WTC11 (cell line): ENCODE measurements at regions not wholly inside any gene's neighbourhood (a gene's known extent, or its start where the extent isn't known, plus 50 kb on each side); places are given as distances from the start of the nearest gene placed in this dataset. TPM values are rescaled to one million over a fixed set of nuclear protein-coding genes. Genes with fewer than 3 reads are reported as not detected.

ENCODE experiments used
- ATAC-seq: fragments of 200-7000 bp; cut with Tn5 transposase; 2 replicates; pipeline ENCODE4 v1.10.0; 2021; ENCODE audit warnings: mild to moderate bottlenecking, moderate library complexity
- CTCF ChIA-PET: fragments of 300-600 bp; sonication (Branson Sonifier 250); formaldehyde crosslinking; loops from one replicate; lab custom pipeline; 2021; ENCODE audit warnings: antibody characterized with exemption; lab: Charles Lee
- POLR2A ChIA-PET: fragments of 350-600 bp; sonication (Branson Sonifier 250); formaldehyde crosslinking; loops from one replicate; lab custom pipeline; 2021; ENCODE audit warnings: antibody characterized with exemption; lab: Charles Lee
- DNase-seq: peaks from one replicate; pipeline ENCODE4 v3.0.0; 2021; ENCODE audit warnings: low spot score
- H3K27ac Mint-ChIP-seq: 2 replicates; pipeline ENCODE4 v1.8.0; 2021; ENCODE audit warnings: mixed read lengths
- H3K27me3 Mint-ChIP-seq: 2 replicates; pipeline ENCODE4 v1.8.0; 2021; ENCODE audit warnings: low read depth, mild to moderate bottlenecking, moderate library complexity, mixed read lengths
- H3K36me3 Mint-ChIP-seq: 2 replicates; pipeline ENCODE4 v1.8.0; 2021; ENCODE audit warnings: mixed read lengths
- H3K4me1 Mint-ChIP-seq: 2 replicates; pipeline ENCODE4 v1.8.0; 2022; ENCODE audit warnings: mixed read lengths
- H3K4me3 Mint-ChIP-seq: 2 replicates; pipeline ENCODE4 v1.8.0; 2021; ENCODE audit warnings: mild to moderate bottlenecking, moderate library complexity, mixed read lengths
- H3K9me3 Mint-ChIP-seq: 2 replicates; pipeline ENCODE4 v1.8.0; 2021; ENCODE audit warnings: mixed read lengths
- ATF3 ChIP-seq: sonication (generic); formaldehyde crosslinking; conservative IDR thresholded peaks from 2 replicates; pipeline ENCODE4 v1.8.1; 2022; ENCODE audit warnings: mild to moderate bottlenecking, missing genetic modification reagents
- ATF6 ChIP-seq: sonication (generic); formaldehyde crosslinking; IDR thresholded peaks from 2 replicates; pipeline ENCODE4 v1.8.1; 2023; ENCODE audit warnings: mild to moderate bottlenecking, missing genetic modification reagents
- CBFB ChIP-seq: sonication (generic); formaldehyde crosslinking; IDR thresholded peaks from 2 replicates; pipeline ENCODE4 v1.8.1; 2022; ENCODE audit warnings: mild to moderate bottlenecking, low read depth, missing genetic modification reagents
- CREM ChIP-seq: sonication (generic); formaldehyde crosslinking; IDR thresholded peaks from 2 replicates; pipeline ENCODE4 v1.8.1; 2022; ENCODE audit warnings: mild to moderate bottlenecking, missing genetic modification reagents, moderate library complexity
- ESRRA ChIP-seq: sonication (generic); formaldehyde crosslinking; IDR thresholded peaks from 2 replicates; pipeline ENCODE4 v1.8.1; 2022; ENCODE audit warnings: mild to moderate bottlenecking, missing genetic modification reagents, borderline replicate concordance
- FOXJ3 ChIP-seq: sonication (generic); formaldehyde crosslinking; IDR thresholded peaks from 2 replicates; pipeline ENCODE4 v1.9.0; 2021; ENCODE audit warnings: missing genetic modification reagents, mild to moderate bottlenecking, borderline replicate concordance
- FOXK1 ChIP-seq: sonication (generic); formaldehyde crosslinking; IDR thresholded peaks from 2 replicates; pipeline ENCODE4 v1.8.0; 2022; ENCODE audit warnings: mild to moderate bottlenecking, moderate library complexity, missing genetic modification reagents
- FOXP1 ChIP-seq: sonication (generic); formaldehyde crosslinking; IDR thresholded peaks from 2 replicates; pipeline ENCODE4 v1.8.0; 2022; ENCODE audit warnings: missing genetic modification reagents, mild to moderate bottlenecking, moderate library complexity, borderline replicate concordance
- GTF2I ChIP-seq: fragments of 250-450 bp; sonication (Bioruptor Pico); conservative IDR thresholded peaks from 2 replicates; pipeline ENCODE4 v1.4.0; 2021; ENCODE audit warnings: mild to moderate bottlenecking
- HMGXB4 ChIP-seq: sonication (generic); formaldehyde crosslinking; IDR thresholded peaks from 2 replicates; pipeline ENCODE4 v1.8.1; 2023; ENCODE audit warnings: mild to moderate bottlenecking, moderate library complexity, missing genetic modification reagents
- JAZF1 ChIP-seq: fragments of 250-450 bp; sonication (Bioruptor Pico); IDR thresholded peaks from 2 replicates; pipeline ENCODE4 v1.9.0; 2021; ENCODE audit warnings: moderate library complexity, mild to moderate bottlenecking, inconsistent platforms
- JUN ChIP-seq: sonication (generic); formaldehyde crosslinking; IDR thresholded peaks from 2 replicates; pipeline ENCODE4 v1.8.0; 2023; ENCODE audit warnings: mild to moderate bottlenecking, missing genetic modification reagents
- RORB ChIP-seq: fragments of 250-450 bp; sonication (Bioruptor Pico); IDR thresholded peaks from 2 replicates; pipeline ENCODE4 v1.9.0; 2021; ENCODE audit warnings: mild to moderate bottlenecking
- TEAD1 ChIP-seq: sonication (generic); formaldehyde crosslinking; IDR thresholded peaks from 2 replicates; pipeline ENCODE4 v1.8.0; 2022; ENCODE audit warnings: mild to moderate bottlenecking, missing genetic modification reagents
- TP53 ChIP-seq: sonication (generic); formaldehyde crosslinking; IDR thresholded peaks from 2 replicates; pipeline ENCODE4 v1.8.1; 2023; ENCODE audit warnings: mild to moderate bottlenecking, missing genetic modification reagents
- USF1 ChIP-seq: sonication (generic); formaldehyde crosslinking; IDR thresholded peaks from 2 replicates; pipeline ENCODE4 v1.8.0; 2022; ENCODE audit warnings: mild to moderate bottlenecking, missing genetic modification reagents
- ZNF423 ChIP-seq: fragments of 250-450 bp; sonication (Bioruptor Pico); IDR thresholded peaks from 2 replicates; pipeline ENCODE4 v2.1.2; 2022; ENCODE audit warnings: mild to moderate bottlenecking, moderate library complexity
- ZNF512 ChIP-seq: sonication (generic); formaldehyde crosslinking; IDR thresholded peaks from 2 replicates; pipeline ENCODE4 v1.8.1; 2022; ENCODE audit warnings: missing genetic modification reagents, borderline replicate concordance
- ZSCAN18 ChIP-seq: fragments of 250-450 bp; sonication (Bioruptor Pico); IDR thresholded peaks from 2 replicates; pipeline ENCODE4 v2.1.2; 2022; ENCODE audit warnings: mild to moderate bottlenecking, moderate library complexity
- microRNA-seq: library from miRNA; unstranded; fragments of <30 nt; microRNA quantifications from one replicate; pipeline ENCODE4 v1.2.0, GENCODE V29; 2022; ENCODE audit warnings: borderline number of aligned reads

- no peak for DNase-seq
- H3K36me3 Mint-ChIP-seq = 0 out of 2 replicates have a peak, but pooled peaks cover 2% of the 10 kb centered on the region
- H3K27me3 Mint-ChIP-seq = peaks cover 5% of the 10 kb centered on the region; the same call in 1 of the 2 replicates
- CTCF ChIA-PET = no interaction called here
- no peak overlapping the region for H3K4me3 Mint-ChIP-seq
- peaks cover 6% of the 10 kb centered on the region; the same call in 1 of the 2 replicates for H3K9me3 Mint-ChIP-seq
- POLR2A ChIA-PET = no interaction called here
- H3K4me1 Mint-ChIP-seq = peaks cover 32% of the 10 kb centered on the region
- ATAC-seq = no peak
- TF ChIP-seq FOXP1 (CRISPR knock-in tag) (no peak), ATF3 (no peak), ZNF512 (no peak), RORB (CRISPR knock-in tag) (no peak), GTF2I (CRISPR knock-in tag) (no peak), CBFB (no peak), CREM (no peak), ZSCAN18 (CRISPR knock-in tag) (no peak), JUN (CRISPR knock-in tag) (no peak), ATF6 (CRISPR knock-in tag) (no peak), FOXK1 (CRISPR knock-in tag) (no peak), TEAD1 (no peak), TP53 (CRISPR knock-in tag) (no peak), USF1 (CRISPR knock-in tag) (no peak), JAZF1 (no peak), FOXJ3 (CRISPR knock-in tag) (no peak), ZNF423 (no peak), HMGXB4 (no peak), ESRRA (no peak)
- no peak overlapping the region for H3K27ac Mint-ChIP-seq
These were observed 50.0 kb upstream of the ITGA4 start for GRCh38 chr2:181407171-181407570.

Small RNA genes lying in the stretch of these regions (microRNA-seq; reads per million reads assigned to microRNA genes)
- not detected for gene MIR4437
